CD4-positive, alpha-beta T cell treated with Interleukin-15 for 4 hours (primary cell): ENCODE measurements at regions not wholly inside any gene's neighbourhood (a gene's known extent, or its start where the extent isn't known, plus 50 kb on each side); places are given as distances from the start of the nearest gene placed in this dataset.

Experiments
- DNase-seq: peaks from one replicate; pipeline ENCODE4 v3.0.0-alpha.2; 2020; ENCODE audit warnings: low spot score

DNA sequence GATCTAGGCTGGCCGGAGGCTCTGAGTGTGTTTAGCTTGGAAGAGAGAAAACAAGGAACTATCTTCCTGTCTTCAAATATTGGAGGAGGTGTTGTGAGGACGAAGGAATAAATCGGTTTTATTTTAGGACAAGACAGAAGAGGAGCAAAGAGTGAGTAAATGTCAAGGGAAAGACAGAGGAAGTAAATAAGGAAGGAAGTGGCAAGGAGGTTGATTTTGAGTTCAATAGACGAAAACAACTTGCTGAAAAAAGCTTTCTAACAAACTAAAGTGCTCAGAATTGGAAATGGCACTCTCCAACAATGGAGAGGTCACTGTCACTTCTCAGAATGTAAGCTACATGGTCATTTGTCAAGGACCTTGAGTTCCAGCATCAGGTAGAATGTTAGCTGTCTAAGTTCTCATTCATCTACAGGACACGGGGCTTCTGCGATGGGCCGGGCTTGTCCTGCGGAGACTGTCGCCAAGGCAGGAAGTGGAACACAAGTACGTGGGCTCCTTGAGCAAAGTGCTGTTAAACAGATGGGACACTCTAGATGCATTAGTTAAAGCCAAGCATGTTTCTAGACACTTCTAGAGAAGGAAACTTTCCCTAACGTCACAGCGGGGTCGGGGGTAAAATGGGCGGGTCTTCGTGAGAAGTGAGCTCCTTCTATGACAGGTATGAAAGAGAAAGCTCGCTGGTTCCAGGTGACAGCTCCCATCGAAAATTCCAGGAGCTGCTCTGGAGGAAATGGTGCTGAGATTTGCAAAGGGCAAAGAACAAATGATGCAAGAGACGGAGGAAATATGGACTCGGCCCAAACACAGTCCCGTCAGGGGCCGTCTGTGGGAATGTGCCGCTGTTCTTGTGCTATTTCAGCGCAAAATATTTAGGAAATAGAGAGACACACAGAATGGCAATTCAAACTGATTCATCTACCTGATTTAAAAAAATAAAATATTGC lies 103.9 kb upstream of the UBL3 start:
- DNase-seq = peak; percentile 36

DNA sequence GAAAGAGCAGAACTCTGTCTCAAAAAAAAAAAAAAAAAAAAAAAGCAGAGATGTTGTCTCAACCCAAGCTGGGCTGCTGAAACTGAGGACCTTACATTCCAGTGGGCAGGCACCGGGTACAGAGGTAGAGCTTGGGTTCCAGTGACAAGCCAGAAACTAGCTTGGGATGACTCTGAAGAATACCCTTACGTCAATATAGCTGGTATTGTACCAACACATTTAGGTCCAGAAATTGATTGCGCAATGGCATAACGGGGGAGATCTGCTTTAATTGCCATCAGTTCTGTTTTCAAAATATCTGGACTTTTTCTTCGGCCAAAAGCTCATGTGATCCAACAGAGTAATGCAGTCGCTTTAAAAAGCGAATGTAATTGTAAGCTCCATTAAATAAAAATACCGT lies 103.1 kb upstream of the UBL3 start:
- no peak for DNase-seq

DNA sequence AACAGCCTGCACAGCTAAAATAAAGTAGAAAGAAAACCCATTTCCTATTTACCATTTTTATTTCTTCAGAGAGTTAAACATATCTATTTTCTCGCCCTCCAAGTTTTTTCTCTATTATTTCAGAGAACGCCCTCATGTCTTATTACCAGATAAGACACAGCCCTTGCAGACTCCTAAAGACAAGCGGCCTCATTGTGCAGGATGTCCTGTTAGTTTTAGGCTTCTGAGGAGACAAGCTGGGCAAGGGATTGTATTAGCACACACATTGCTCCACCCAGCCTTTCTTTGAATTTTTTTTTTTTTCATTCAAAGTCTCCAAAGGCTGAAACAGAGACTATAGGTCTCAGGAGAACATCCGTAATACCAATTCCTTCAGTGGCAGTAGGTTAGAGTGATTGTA lies 101.8 kb upstream of the UBL3 start:
- DNase-seq = no peak

DNA sequence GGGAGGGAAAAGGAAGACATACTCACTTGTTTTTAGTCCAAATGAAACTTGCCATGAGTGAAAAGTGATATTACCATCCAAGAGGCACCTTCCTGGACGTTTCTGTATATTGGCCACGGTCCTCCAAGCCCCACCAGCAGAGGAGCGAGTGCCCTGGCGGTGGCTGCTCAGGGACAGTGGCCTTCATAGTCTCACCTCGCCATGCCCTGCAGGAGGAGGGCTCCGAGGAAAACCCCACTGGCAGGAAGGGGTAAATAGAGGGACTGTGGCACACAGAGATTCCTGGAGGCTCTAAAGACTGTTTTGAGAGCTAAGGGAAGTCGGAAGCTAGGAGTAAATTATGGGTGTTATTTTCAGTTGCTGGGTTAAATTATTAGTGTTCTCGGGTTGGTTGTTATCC lies 98.4 kb upstream of the UBL3 start:
- DNase-seq = no peak

DNA sequence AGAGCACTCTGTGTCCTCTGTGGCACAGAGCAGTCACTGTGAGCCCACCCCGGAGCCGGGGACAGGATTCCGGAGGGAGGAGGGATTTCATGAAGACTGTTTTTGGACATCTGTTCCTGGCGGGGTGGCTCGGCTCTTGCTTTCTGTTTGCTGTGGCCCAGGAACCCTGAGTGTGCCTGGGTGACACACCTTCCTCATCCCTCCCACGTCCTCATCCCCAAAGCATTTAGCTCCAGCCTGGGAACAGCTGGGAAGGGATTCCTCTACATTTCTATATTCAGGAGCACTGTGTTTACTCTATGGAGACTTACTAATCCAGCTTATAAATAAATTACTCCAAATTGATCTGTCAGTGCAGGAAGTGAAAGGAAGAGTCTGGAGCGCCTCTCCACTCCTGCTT lies 97.8 kb upstream of the UBL3 start:
- no peak for DNase-seq

DNA sequence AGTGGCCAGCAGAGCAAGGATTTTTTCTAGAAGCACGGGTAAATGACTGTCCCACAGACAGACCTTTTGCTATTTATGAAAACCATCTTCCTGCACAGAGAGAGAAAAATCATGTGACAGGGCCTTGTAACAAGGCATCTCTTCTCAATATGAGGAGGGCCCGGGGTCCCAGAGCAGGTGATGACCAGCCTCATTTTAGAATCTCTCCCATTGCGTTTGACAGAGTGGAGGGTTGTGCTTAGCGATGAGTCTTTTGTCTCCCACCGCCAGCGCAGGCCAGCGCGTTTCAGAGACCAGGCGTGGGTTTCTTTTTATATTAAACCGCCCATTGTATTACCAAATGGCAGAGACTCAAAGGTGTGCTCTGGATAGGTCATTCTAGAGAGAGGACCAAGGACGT lies 97.4 kb upstream of the UBL3 start:
- DNase-seq = no peak

DNA sequence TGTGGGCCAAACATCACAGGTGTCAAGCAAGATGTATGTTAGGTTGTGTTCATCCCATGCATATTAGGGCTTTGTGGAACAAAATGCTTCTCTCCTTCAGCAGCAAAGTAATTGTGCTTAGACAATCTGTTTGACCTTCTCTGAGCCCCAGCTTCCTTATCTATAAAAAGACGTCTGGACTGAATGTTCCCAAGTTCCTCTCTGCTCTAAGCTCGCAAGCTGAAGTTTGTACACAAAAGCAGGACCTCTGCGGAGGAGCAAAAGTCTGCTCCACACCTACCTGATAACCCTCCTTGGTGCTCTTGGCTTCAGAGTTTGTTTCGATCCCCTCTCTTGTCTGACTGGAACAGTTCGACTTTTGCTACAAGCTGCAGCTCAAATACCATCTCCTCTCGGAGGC lies 95.7 kb upstream of the UBL3 start:
- no peak for DNase-seq

DNA sequence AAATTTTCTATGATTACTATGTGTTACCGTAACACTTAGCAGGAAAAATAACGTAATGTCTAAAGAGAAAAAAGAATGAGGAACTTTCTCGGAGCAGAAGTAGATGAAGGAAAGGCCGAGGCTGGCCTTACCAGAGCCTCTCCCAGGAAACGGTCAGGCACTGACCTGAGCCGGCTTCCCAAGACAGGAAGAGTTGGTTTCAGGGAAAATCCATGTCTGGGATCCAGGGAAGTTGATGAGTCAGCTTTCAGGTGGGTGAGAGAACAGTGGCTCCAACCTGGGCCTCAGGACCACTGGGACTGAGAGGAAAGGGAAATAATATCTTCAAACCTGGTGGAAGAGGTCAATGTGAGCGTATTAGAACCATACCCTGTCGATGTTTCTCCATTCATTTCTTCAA lies 93.3 kb upstream of the UBL3 start:
- no peak for DNase-seq

DNA sequence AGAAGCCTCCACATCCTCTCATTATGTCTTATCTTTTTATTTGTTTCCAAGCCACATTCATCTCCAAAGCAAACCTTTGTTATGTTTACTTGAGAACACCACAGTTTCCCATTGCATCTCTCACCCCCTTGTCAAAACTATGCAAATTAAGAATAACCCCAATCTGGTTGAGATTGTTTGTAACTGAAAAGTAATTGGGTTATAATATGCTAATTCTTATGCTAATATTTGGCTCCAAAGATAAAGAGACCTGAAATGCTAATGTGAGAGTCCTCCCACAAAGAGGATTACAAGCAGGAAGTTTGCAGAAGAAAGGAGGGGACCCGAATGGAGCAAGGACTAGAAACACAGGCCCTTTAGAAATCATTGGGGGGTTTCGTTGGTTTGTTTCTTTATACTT lies 92.9 kb upstream of the UBL3 start:
- no peak for DNase-seq

DNA sequence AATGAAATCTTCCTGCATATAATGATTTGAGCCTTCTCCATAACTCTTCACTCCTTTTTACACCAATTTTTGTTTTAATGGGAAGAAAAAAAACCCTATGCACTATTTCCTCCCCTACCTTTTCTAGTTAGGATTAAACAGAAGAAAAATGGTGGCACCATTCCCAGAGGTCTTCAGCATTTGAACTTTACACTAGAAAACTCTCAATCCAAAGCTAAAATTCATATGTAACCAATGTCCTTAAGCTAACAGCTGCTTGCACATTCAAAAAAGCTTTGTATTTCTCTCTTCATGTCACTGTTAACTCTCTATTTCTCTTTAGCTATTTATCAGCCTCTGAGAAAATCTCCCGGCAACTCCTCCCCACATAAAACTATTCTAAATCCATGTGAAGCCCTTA lies 90.3 kb upstream of the UBL3 start:
- no peak for DNase-seq

DNA sequence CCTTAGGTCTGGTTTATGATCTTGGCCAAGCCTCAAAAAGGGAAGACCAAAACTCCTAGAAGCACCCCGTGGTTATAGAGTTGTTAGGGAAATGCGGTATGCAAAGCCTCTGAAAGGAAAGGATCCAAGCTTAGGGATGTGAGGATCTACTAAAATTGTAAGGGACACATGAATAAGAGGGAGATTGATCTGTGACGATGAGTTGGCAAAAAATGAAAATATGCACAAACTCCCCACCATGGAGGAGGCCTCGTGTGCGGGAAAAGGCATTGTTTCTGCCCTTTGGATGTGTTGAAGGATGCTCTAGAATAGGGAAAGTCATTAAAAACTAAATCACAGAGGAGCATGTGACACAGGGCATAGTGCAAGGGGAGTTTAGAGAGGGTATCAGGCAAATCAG lies 88.7 kb upstream of the UBL3 start:
- no peak for DNase-seq

DNA sequence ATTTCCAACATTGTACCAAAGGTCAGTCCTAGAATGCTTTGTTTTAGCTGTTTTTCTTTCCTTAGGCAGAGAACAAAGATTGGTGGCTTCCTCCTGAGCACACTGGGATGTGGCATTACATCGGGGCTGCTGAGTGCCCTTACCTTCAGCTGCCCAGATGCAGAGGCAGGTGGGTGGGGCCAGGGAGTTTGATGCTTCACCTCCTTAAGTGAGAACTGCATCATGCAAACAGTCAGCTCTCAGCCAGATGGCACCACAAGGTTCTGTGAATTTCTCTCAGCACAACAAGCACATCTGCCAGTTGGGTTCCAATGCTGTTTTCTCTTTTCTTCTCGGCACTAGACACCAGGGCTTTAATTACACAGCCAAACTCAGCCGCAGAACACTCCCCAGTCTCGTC lies 87.4 kb upstream of the UBL3 start:
- peak; percentile 62 for DNase-seq

DNA sequence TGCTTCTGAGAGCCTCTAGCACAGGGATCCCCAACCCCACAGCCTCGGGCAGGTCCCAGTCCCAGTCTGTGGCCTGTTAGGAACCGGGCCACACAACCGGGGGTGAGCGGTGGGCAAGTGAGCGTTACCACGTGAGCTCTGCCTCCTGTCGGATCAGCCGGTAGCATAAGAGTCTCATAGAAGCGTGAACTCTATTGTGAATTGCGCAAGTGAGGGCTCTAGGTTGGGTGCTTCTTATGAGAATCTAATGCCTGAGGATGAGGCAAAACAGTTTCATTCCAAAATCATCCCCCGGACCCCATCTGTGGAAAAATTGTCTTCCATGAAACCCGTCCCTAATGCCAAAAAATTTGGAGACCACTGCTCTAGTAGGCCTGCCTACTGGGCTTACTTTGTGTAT lies 87.0 kb upstream of the UBL3 start:
- no peak for DNase-seq

DNA sequence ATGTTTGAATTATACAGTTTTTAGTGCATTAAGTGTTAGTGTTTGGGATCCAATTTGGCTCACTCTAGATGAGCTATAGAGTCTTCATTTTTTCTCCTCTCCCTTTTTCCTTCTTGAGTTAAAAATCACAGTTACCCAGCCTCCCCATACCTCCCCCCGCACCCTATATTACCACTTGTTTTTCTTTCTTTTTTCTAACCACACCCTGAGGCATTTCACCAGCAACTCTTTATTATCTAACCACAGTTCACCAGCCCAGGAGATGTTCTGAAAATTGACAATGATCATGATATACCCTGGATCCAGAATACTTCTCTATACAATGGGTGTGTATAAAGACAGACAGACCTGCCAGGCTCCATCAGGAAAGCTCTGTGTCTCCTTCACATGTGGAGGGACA lies 86.5 kb upstream of the UBL3 start:
- DNase-seq = peak; percentile 28

DNA sequence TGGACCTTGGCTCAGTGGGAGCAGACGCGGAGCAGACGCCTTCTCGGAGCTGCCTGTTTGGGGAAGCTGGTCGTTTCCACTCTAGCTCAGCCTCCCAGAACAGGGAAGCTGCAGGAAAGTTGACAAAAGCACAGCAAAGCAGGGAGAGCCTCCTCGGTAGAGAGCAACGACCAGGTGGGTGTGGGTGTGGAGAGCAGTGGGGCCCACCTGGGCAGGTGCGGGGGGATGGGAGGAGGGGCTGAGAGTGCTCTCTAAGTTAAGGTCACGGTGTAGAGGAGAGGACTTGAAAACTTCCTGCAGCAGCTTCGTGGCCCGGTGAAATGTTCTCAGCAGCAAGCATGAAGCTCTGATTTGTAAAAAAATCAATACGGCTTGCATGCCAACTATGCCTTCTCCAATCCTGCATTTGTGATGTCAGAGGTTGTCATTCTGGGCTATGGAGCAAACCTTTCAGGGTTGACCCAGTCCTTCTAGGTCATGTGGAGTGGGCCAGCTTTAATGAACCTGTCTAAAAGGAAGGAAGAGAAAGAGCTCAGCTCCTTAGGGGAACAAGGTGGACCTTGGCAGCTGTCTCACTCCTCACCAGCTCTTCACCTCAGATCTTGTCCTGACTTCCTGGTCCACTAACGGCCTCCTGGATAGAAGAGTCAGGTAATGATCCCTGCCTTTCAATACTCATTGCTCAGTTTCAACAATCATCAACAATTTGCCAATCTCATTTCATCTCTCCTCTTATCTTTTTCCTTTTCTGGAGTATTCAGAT lies 85.8 kb upstream of the UBL3 start:
- peak; percentile 14 for DNase-seq

DNA sequence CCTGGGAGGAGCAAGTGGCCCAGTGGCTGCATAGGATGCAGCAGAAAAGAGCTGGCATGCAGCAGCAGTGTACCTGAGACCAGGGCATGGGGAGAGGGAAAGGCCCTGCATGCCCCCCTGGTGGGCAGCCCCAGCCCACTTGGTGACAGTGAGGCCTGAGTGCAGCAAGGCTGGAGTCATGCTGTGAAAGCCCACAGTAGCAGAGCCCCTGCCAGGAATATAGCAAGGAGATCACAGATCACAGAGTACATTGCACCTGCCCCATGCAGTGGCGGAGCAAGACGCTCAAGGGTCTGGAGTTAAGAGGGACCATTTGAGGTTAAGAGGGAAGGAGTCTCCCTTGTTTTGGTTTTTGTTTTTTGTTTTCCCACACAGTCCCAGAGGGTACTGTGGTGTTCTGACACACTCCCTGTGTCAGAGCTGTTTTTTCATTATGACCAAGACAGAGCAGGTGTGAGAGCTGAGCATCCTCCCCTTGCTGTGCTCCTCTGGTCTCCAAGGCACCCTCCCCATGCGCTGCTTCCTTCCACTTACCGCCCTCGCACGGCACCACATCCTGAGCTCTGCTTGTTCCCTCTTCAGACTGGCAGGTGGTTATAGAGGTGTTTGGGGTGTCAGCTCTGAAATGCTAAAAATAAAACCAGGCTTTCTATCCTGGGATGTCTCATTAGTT lies 85.0 kb upstream of the UBL3 start:
- peak; percentile 67 for DNase-seq

DNA sequence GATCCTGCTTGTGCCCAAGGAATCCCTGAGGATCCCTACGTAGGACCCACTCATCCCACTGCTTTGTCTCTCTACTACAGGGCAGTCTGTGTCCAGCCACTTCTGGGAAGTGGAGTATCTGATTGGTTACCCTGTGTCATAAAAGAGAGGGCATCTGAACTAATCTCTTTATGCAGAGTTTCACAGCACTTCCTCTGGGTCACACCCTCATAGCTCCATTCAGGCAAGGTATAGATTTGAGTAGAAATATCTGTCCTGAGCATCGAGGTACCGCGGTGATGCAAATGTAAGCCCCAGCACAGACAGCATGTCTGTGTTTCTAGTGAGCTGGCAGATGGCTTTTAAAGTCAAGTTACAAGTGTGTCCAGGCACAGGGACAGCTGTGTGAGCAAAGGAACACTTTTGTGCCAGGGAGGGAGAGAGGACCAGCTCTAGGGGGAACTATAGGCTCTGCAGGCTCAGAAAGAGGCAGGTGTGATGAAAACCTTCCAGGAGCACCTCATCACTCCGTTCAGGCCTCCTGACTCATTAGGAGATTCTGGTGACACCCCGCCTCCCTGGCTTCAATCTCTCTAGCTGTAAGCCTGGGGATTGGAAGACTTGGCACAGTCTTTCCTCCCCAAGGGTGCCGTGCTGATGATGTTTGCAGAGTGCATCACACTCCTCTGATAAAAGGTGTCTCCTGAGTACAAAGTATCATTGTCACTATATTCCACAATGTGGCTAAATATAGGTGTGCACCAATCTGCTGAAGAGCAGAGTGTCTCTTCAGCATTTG lies 84.3 kb upstream of the UBL3 start:
- DNase-seq = no peak

DNA sequence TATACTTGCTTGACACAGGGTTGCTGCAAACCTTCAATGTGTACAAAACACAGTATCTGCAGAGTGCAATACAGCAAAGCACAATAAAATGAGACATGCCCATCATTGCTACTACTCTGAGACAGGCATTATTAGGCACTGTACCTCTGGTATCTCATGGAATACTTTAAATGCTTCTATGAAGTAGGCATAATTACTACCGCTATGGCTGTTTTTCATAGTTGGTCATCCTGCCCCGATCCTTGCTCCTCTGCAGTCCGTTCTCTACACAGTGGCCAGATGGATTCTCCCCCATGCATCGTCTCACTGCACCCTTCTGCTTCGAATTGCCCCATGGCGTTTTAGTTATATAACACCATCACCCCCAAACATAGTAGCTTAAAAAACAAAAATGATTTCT lies 83.0 kb upstream of the UBL3 start:
- DNase-seq = no peak

DNA sequence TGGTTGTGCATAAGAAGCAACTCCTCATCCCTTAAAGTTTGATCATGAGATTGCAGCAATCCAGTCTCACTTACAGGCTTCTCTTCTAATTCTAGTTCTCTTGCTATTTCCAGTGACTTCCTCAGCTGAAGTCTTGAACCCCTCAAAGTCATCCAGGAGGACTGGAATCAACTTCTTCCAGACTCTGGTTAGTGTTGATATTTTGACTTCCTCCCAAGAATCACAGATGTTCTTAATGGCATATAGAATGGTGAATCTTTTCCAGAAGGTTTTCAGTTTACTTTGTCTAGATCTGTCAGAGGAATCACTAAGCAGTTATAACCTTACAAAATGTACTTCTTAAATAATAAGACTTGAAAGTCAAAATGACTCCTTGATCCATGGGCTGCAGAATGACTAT lies 81.3 kb upstream of the UBL3 start:
- no peak for DNase-seq

DNA sequence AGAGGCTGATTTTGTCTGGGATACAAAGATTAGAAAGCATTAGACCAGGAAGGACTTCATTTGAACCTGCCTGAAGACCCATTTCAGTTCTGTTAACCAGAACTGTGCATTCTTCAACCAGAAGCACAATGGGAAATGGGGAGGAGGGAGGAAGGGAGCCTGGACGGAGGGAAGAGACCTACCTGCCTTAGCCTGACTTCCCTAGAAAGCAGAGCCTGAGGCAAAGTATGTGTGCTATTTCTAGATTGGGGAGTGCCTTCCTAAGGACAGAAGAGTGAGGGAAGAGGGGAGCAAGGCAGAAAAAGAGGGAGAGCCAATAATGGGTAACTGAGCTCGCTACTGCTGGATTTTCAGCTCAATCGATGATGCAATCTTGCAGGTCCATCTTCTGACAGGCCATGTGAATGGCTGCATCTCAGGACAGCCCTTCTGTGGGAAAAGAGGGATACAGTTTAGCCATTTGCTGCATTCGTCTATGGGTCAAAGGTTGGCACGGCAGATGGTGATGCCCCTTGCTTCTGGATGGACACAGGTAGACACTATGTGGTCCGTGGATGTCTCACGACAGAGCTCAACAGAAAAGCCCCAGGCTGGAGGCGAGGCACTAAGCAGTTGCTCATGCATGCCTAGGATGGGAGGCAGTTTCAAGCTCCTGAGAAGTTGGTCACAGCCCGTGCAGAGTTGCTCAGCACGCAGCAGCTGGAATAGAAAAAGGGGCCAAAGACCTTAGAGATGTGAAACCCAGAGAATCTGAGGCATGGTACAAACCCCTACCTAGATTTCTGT lies 78.8 kb upstream of the UBL3 start:
- no peak for DNase-seq

DNA sequence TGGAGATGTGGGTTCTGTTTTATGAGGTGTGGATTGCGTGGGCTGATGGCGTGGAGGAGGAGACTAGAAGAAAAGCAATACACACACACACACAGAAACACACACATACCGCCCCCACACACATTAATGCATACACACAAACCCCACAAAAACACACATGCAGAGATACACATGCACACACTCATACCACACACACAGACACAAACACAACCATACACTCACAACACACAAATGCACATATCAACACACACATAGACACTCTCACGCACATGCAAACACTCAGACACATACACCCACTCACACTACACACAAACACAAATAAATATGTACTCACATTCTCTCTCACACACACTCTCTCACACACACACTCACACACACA lies 75.7 kb upstream of the UBL3 start:
- DNase-seq = no peak
